GM18861 (cell line): ENCODE measurements at regions not wholly inside any gene's neighbourhood (a gene's known extent, or its start where the extent isn't known, plus 50 kb on each side); places are given as distances from the start of the nearest gene placed in this dataset.

Source experiments
- ATAC-seq: cut with Tn5 transposase; IDR thresholded peaks from one replicate; pipeline ENCODE4 v1.9.1; 2021; ENCODE audit not compliant: unreplicated experiment

- ATAC-seq = no peak
Measured at GRCh38 chr13:104779311-104779993, 1713.2 kb upstream of the SLC10A2 start.

DNA sequence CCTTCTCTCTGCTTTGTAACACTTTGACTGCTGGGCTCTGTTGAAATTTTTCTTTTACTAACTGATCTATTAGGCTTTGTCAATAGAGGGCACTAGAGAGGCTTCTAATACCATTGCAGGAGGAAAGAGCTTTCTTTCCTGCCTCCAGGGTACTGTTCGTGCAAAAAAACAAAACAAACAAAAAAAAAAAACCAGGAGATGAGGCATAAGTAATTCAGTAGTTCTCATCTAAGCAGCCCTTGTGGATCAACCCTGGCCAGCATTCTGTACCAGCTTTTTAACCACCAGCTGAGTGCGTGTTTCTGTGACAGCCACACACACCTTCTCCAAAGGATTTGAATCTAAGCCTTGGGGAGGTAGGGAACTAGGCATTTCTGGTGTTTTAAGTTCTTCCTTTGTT lies 1707.6 kb upstream of the SLC10A2 start:
- ATAC-seq = no peak

GRCh38 chr13:104769545-104769944 lies 1703.3 kb upstream of the SLC10A2 start:
- no peak for ATAC-seq

GRCh38 chr13:104766319-104766718 lies 1700.1 kb upstream of the SLC10A2 start:
- ATAC-seq = no peak

DNA sequence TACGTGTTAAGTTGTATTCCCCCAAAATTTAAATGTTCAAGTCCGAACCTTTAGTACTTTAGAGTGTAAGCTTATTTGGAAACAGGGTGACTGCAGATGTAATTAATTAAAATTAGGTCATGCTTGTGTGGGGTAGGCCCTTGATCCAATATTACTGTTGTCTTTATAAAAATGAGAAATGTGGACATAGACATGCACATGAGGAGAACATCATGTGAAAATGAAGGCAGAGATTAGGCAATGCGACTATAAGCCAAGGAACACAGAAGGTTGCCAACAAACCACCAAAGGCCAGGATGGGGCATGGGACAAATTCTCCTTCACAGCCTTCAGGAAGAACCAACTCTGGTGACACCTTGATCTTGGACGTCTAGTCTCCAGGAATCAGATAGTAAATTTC lies 1698.4 kb upstream of the SLC10A2 start:
- no peak for ATAC-seq

- ATAC-seq = no peak
Measured at GRCh38 chr13:104759069-104759468, 1692.9 kb upstream of the SLC10A2 start.

- ATAC-seq = no peak
Measured at GRCh38 chr13:104757712-104758111, 1691.5 kb upstream of the SLC10A2 start.

GRCh38 chr13:104750377-104750776 lies 1684.2 kb upstream of the SLC10A2 start:
- no peak for ATAC-seq

- ATAC-seq = no peak
Measured at GRCh38 chr13:104740641-104741222, 1674.5 kb upstream of the SLC10A2 start.

- ATAC-seq = no peak
Measured at GRCh38 chr13:104737713-104738112, 1671.5 kb upstream of the SLC10A2 start.

GRCh38 chr13:104733427-104733826 lies 1667.2 kb upstream of the SLC10A2 start:
- no peak for ATAC-seq

- no peak for ATAC-seq
Measured at GRCh38 chr13:104715111-104715510, 1648.9 kb upstream of the SLC10A2 start.

DNA sequence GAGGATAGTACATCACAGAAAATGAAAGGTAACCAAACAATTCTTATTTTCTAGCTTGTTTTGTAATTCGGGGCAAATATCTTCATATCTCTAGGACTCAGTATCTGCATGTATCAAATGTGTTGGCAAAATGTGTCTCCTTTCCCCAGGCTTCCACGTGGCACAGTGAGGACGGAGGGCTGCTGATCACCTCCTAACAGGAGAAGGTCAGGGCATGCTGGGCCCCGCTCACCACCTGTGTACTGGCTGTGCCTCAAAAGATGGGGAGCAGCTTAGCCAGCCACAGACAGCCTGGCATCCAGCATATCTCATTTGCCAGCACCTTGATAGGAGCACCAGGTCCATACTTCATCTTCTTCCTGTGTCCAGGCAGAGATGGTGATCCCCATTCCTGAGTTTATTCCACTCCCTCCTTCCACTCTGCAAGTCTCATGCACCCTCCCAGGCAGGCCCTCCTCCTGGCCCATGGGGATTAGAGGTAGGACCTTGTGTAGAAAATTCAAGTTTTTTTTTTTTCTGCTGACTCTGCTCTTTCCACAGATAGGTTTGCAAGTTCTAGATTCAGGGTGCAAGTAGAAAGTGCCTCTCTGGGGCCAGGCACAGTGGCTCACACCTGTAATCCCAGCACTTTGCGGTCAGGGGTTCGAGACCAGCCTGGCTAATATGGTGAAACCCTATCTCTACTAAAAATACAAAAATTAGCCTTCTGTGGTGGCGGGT lies 1639.0 kb upstream of the SLC10A2 start:
- no peak for ATAC-seq

DNA sequence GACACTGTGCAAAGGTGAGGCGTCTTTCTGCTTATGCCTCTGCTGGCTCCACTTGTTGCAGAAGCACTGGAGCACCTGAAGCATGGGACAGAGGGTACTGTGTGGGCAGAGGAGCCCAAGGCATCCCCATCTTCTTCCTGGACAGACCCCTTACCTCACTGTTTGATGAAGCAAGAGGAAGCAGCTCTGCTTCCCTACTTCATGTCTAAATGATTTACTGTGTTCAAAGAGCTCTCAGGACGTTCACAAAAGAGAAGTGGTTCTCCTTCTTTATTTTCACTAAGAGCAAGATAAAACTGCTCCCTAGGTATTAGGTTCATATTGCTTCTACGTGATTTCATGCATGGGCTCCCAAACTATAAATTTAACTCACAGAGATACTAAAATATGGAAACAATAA lies 1635.4 kb upstream of the SLC10A2 start:
- ATAC-seq = no peak

DNA sequence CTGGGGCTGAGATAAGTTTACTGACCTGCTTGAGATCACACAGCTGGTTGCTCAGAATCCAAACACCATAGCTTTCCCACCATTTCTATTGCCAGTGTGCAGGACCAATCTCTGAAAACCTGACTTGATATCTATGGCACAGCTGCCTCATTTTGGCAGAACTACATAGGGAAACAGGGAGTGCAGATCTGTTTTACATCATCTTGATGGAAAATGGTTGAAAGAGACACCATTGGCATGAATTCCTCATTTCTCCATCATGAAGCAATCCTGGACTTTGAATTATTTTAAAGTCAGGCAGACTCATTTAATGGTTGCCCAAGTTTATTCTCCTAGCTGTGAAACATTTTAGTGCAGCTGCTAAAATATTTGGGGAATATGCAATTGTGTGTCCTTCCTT lies 1628.2 kb upstream of the SLC10A2 start:
- ATAC-seq = no peak

DNA sequence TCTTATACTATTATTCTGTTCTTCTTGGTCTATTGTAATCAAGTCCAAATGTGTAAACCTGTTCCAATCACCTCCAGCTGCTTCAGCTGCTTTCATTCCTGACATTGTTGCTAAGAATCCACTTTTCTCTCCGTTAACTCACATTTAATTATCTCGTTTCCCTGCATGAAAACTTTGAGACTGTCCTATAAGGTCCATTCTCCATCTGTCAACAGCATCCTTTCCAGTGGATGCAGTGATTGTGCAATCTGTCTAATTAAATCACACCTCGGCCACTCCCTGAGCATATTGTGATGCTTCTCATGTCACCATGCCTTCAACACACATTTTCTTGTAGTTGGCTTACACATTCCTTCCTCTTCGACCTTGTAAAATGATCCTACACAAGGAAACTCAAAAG lies 1626.9 kb upstream of the SLC10A2 start:
- ATAC-seq = no peak

- no peak for ATAC-seq
Measured at GRCh38 chr13:104691767-104692467, 1625.7 kb upstream of the SLC10A2 start.

- ATAC-seq = no peak
Measured at GRCh38 chr13:104686484-104686883, 1620.3 kb upstream of the SLC10A2 start.

DNA sequence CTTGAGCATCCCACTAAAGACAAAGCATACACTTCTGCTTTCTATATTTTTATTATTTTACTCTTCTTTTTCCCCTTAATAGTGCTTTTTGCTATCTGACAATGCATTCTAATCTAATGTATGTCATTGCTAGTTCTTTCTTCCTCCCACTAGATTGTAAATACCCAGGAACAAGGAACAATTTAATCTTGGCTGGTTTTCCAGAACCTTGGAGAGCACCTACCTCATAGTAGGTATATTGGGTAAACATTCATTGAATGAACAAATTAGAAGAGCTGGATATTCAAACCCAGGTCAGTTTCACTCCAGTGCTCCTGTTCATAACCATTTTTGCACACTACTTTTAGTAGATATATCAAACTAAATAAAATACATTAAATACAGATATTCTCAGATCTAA lies 1617.6 kb upstream of the SLC10A2 start:
- ATAC-seq = no peak

DNA sequence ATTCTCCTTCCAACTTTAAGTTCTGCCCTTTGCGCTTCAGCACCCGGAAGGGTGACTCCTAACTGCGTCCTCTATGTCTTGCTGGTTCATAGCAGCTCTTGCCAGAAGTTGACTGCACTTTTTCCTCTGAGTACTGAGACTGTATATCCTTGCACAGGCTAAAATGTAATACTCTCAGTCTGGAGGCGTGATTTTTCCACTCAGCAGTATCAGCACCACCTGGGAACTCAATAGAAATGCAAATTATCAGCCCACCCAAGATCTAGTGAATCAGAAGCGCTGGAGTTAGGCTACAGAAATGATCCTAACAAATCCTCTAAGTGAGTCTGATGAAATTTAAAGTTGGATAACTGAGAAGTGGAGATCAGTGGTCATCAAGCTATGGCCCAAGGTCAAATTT lies 1611.9 kb upstream of the SLC10A2 start:
- no peak for ATAC-seq

DNA sequence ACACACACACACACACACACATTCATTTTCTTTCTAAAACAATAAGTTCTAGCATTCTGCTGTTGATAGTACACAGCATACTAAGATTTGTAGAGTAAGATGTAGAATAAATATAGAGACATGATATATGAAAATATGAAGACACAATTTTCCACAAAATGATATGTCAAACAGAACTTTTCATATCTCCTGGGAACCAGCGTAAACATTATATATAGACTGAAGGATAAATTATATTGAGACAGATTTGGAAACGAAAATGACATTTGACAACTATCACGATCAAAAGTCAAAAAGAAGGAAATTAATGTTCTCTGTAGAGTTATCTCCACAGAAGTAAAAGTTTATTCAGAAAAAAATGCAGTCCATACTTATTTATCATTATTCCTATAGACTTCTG lies 1605.7 kb upstream of the SLC10A2 start:
- no peak for ATAC-seq

DNA sequence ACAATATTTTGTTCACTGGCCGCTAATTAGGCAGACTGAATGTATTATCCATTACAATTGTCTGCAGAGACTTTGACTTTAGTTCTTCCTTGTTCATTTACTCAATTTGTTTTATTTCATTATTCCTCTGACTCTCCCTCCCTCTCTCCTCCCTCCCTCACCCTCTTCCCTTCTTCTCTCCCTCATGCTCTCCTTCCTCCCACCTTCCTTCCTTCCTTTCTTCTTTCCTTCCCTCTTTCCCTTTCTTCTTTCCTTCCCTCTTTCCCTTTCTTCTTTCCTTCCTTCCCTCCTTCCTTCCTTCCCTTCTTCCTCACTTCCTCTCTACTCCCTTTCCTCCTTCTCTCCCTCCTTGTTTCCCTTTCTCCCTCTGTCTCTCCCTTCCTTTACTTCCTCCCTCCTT lies 1591.0 kb upstream of the SLC10A2 start:
- no peak for ATAC-seq
